ENCODE measurements at regions not wholly inside any gene's neighbourhood (a gene's known extent, or its start where the extent isn't known, plus 50 kb on each side); places are given as distances from the start of the nearest gene placed in this dataset.

DNA sequence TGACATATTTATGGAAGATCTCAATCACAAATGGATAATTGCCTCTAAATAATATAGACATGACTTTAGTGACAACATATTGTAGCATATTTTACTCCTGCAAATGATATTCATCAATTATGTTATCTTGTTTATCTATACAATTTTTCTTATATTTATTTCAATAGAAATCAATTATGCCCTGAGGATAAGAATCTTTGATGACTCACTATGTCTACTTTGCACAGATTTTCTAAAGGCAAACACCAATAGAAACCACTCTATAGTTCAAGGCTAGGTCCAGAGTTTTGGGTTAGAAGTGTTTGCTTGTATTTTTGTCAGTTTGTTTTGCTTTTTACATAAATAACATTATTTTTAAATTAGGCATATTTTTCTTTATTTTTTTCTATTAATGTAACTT, 879.0 kb downstream of the LTN1 start:
- H3K27ac Mint-ChIP-seq: no peak overlapping the region
- H3K36me3 Mint-ChIP-seq: peaks cover 16% of the 10 kb centered on the region
- peaks cover 36% of the 10 kb centered on the region for H3K4me1 Mint-ChIP-seq
- no peaks in the 10 kb centered on the region for H3K27me3 Mint-ChIP-seq (ENCODE audit: low read depth)
- peaks cover 23% of the 10 kb centered on the region for H3K9me3 Mint-ChIP-seq
- DNase-seq (ENCODE audit: low spot score in 2 of 2, unreplicated experiment in 2 of 2): no peak
- H3K4me3 Mint-ChIP-seq: no peak overlapping the region
- TF ChIP-seq, protein P1, sequence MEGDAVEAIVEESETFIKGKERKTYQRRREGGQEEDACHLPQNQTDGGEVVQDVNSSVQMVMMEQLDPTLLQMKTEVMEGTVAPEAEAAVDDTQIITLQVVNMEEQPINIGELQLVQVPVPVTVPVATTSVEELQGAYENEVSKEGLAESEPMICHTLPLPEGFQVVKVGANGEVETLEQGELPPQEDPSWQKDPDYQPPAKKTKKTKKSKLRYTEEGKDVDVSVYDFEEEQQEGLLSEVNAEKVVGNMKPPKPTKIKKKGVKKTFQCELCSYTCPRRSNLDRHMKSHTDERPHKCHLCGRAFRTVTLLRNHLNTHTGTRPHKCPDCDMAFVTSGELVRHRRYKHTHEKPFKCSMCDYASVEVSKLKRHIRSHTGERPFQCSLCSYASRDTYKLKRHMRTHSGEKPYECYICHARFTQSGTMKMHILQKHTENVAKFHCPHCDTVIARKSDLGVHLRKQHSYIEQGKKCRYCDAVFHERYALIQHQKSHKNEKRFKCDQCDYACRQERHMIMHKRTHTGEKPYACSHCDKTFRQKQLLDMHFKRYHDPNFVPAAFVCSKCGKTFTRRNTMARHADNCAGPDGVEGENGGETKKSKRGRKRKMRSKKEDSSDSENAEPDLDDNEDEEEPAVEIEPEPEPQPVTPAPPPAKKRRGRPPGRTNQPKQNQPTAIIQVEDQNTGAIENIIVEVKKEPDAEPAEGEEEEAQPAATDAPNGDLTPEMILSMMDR (IDR thresholded peaks at IDR 0.05; ENCODE audit: unreplicated experiment): no peak

DNA sequence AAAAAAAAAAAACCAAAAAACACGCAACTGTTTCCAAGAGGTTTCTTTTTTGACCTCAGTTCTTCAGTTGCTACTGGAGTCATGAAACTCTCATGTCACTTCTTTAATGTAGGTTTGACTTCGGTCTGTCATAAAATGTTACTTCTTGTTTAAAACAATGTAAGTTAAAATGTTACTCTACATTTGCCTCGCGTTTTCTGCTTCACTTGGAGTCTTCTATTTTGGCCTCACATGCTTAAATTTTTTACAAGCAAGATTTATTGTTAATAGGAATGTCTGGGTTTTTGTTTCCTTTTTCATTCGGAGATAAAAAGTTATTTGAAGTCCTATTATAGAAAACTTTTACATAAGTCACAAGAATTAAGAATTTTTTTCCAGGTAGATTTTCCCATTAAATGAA, 880.2 kb downstream of the LTN1 start:
- no peaks in the 10 kb centered on the region for H3K27me3 Mint-ChIP-seq (ENCODE audit: low read depth)
- peaks cover 13% of the 10 kb centered on the region for H3K36me3 Mint-ChIP-seq
- H3K4me1 Mint-ChIP-seq: peaks cover 38% of the 10 kb centered on the region
- H3K4me3 Mint-ChIP-seq: no peak overlapping the region
- peaks cover 19% of the 10 kb centered on the region for H3K9me3 Mint-ChIP-seq
- TF ChIP-seq, protein P1 (IDR thresholded peaks at IDR 0.05; ENCODE audit: unreplicated experiment): no peak
- H3K27ac Mint-ChIP-seq: peak overlapping the region; percentile 90
- DNase-seq (ENCODE audit: low spot score in 2 of 2, unreplicated experiment in 2 of 2): no peak

DNA sequence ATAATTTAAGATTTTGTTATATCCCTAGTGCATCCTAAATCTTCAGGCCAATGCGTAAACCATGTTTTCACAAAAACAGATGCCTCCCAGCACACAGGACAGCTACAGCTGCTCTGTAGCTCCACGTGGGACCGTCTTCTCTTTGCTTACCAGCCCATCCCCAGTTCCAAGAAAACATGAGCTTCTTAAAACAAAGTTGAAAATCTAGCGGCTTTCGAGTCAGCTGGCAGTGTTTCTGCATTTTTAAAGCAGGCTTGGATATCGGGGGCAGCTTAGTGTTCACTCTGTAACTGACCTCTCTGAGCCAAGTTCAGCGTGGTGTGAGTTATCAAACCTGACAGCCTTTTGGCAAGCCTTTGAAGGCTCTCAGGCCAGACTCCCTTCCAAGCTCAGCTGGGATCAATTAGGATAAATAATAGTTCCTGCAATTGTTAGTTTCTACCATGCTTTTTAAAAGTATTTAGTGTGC, 881.5 kb downstream of the LTN1 start:
- TF ChIP-seq, protein P1 (IDR thresholded peaks at IDR 0.05; ENCODE audit: unreplicated experiment): no peak
- Mint-ChIP-seq H3K27ac (peak overlapping the region; percentile 75), H3K9me3 (peaks cover 15% of the 10 kb centered on the region), H3K27me3 (ENCODE audit: low read depth) (no peaks in the 10 kb centered on the region), H3K36me3 (peaks cover 13% of the 10 kb centered on the region), H3K4me1 (peaks cover 50% of the 10 kb centered on the region), H3K4me3 (peak overlapping the region; percentile 1)
- DNase-seq (ENCODE audit: low spot score in 2 of 2, unreplicated experiment in 2 of 2): peak in 1 of 2 experiments; percentile 43

DNA sequence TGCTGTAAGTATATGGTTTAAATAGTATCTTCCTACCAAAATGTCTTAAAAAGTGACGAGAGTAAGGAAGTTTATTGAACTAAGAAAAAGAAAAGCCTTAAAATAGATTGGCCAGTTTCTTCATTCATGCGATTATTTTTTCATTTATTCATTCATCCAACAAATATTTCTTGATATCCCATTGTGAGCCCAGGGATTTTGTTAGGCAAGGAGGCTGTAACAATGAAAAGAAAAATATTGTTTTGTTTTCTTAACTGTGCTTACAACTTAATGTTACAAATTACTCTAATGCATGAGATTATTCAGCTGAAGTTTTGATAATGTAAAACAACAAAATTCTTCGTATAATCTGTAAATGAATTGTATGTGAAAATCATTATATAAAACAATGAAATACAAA, 882.0 kb downstream of the LTN1 start:
- TF ChIP-seq, protein P1 (IDR thresholded peaks at IDR 0.05; ENCODE audit: unreplicated experiment): no peak
- H3K27ac Mint-ChIP-seq: peak overlapping the region; percentile 75

DNA sequence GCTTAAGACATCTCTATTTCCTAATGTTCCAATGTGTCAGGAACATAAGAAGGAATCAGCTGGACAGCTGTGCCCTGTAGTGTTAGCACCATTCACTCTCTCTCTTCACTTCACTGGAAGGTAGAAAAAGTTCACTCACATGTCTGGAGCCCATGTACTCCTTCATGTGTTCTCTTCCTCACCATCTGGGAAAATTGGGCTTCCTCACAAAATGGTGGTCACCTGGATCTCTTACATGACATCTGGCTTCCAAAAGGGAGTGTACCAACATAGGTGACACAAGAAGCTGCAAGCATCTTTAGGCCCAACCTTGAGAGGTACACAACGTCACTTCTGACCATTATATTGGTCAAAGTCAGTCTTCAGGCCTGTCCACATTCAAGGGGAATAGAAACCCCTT, 882.6 kb downstream of the LTN1 start:
- DNase-seq (ENCODE audit: low spot score in 2 of 2, unreplicated experiment in 2 of 2): no peak
- H3K36me3 Mint-ChIP-seq: peaks cover 11% of the 10 kb centered on the region
- H3K27me3 Mint-ChIP-seq (ENCODE audit: low read depth): no peaks in the 10 kb centered on the region
- no peak overlapping the region for H3K4me3 Mint-ChIP-seq
- H3K27ac Mint-ChIP-seq: peak overlapping the region; percentile 80
- H3K4me1 Mint-ChIP-seq: peaks cover 52% of the 10 kb centered on the region
- peaks cover 8% of the 10 kb centered on the region for H3K9me3 Mint-ChIP-seq
- TF ChIP-seq, protein P1 (IDR thresholded peaks at IDR 0.05; ENCODE audit: unreplicated experiment): no peak

More for the DNA sequence above, 882.0 kb downstream of the LTN1 start:
- Mint-ChIP-seq H3K9me3 (peaks cover 12% of the 10 kb centered on the region), H3K27me3 (ENCODE audit: low read depth) (no peaks in the 10 kb centered on the region), H3K36me3 (peaks cover 12% of the 10 kb centered on the region), H3K4me1 (peaks cover 52% of the 10 kb centered on the region), H3K4me3 (no peak overlapping the region)
- no peak for DNase-seq (ENCODE audit: low spot score in 2 of 2, unreplicated experiment in 2 of 2)

Data from mesothelial cell of epicardium (in vitro differentiated cells).